NK-92 treated with Interleukin-12 subunit alpha and Interleukin-12 subunit beta, amount 100 ng/mL, for 24 hours (cell line): ENCODE measurements at regions not wholly inside any gene's neighbourhood (a gene's known extent, or its start where the extent isn't known, plus 50 kb on each side); places are given as distances from the start of the nearest gene placed in this dataset.
"Not testable (repeated sequence)": the region's sequence is repeated elsewhere in the genome, so short reads cannot be mapped to it uniquely, and the experiment has no call there.

Experiments
- DNase-seq: peaks from one replicate; lab custom pipeline; 2025; lab: John Stamatoyannopoulos, UW

DNA sequence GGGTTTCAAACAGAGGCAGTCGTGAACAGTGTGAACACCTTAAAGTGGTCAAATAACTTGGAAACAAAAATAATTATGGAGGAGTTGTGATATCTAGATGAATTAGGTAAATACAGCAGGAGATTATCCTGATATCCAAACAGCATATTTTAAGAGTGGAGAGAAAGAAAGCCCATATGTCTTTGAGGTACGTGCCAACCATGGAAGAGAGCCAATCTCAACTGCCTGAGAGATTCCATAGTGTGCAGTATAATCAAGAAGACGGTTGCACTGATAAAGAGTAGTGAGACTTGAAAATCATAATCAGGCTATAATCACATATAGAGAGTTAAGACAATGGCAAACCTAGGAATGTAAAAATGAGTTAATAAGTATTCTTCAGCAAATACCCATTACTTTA lies 472.8 kb upstream of the SLITRK5 start:
- no peak for DNase-seq

DNA sequence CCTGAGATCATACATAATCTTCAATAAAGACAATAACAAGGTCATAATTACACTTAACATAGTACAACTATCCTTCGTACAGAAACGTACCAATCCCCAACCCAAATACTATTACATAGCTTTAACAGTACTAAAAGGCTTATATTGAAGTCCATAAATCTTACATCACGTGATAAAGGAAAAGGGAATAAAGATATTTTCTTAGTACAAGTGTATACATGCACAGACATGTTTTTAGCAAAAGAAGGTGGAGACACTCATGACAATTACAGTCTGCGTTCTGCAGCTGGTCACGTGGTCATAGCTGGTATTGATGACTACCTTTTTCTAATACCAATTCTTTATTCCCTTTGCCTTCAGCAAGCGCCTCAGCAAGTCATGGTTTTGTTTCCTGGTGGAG lies 464.5 kb upstream of the SLITRK5 start:
- DNase-seq: no peak

DNA sequence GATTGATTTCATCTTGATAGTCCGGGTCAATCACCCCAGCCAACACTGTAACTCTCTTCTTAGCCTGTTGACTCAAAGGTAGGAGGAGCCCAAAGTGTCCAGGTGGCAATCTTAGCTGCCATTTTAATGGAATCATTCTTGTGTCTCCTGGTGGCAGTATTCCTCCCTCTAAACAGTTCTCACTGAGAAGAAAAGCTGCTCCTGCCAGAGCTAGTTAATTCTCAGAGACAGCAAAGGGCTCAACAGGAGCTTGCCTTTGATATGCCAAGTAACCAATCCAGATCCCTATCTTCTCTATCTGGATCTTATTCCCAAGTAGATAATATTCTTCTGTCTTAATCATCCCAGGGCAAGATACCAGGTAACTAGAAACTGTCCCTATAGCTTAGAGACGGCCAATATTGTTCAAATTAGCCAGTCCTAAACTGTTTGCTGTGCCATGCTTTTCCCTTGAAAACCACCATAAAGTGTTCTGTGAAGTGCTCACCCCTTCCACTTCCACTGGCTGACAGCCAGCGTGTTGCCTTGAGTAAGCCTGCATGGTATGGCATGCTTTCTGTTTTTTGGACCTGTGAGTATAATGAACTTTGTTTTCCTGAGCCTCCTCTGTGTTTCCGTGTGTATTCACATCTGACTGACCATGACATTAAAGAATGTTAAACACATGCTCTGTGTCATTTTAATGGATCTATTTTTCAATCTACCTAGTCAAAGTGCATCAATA lies 463.7 kb upstream of the SLITRK5 start:
- DNase-seq: no peak

DNA sequence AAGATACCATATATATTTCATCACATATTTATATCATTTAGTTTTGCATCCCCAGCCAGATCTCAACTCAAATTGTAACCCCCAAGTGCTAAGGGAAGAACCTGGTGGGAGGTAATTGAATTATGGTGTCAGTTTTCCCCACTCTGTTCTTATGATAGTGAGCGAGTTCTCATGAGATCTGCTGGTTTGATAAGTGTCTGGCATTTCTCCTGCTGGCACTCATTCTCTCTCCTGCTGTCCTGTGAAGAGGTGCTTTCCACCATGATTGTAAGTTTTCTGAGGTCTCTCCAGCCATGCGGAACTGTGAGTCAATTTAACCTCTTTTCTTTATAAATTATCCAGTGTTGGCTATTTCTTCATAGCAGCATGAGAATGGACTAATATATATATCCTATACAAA lies 462.5 kb upstream of the SLITRK5 start:
- no peak for DNase-seq

DNA sequence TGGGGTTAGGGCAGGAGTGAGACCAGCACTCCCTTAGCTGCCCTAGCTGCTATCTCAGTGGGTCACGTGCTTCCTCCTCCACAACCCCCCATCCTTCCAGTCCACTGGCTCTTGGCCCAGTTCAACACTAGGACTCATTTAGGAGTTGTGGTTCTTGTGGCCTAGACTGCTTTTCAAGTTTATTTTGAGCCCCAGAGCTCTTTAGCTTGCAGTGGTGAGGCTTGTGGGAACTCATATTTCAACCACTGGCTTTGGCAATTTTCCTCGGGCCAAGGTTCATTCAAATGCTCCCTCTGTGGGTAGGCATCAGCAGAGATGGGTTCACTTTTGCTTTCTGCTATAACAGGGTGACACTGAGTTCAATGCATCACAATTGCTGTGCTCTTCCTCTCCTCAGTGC lies 436.2 kb upstream of the SLITRK5 start:
- no peak for DNase-seq

DNA sequence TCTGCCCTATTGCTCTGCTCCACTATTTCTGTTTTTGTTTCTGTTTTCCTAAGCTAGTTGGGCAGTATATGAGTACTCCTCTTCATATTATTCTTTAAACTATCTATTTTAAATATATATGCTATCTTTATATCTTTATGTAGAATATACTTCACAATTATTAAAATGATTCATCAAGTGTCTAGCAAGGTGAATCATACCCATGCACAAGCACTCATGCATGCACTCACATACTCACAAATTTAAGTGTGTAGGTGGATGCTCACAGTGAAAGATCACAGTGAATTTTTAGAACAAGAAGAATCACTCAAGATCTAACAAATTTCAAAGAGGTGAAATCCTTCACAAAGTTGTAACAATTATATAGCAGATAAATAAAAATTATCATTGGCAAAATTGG lies 435.6 kb upstream of the SLITRK5 start:
- no peak for DNase-seq

DNA sequence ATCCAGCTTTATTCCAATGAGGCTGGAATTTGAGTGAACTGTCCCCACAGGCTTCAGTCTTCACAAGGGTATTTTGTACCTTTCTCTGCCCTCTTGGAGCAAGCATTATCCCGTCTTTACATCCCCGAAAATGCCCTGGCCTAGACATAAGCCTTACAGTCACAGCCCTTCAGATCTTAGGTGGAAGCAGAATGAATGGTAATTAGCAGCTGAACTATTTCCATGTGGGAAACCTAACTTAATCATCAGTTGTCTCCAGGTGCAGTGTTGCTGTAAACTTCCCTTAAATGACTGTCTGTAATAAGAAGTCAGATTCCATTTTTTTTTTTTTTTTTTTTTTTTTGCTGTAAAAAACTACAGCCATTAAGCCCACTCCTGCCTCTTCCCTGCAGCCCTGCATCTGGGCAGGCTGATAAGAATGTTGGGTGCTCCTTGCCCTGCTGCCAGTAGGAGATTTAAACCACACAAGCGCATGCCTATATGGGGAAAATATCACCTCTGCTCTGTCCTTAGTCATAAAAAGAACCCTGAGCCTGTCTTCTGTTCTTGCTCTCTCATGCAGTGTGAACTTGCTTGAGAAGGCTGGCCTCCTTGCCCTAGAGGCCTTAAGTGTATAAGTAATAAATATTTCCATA lies 426.8 kb upstream of the SLITRK5 start:
- no peak for DNase-seq

DNA sequence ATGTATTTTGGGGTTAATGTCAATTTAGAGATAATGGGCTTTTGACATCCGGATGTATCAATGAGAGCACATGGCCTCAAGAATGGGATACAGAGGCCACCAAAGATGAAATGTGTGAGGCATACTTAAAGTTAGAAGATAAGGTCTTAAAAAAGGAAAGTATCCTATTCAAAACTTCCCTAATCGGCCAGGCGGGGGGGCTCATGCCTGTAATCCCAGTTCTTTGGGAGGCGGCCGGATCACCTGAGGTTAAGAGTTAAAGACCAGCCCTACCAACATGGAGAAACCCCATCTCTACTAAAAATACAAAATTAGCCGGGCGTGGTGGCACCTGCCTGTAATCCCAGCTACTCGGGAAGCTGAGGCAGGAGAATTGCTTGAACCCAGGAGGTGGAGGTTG lies 421.3 kb upstream of the SLITRK5 start:
- not testable (repeated sequence) for DNase-seq

DNA sequence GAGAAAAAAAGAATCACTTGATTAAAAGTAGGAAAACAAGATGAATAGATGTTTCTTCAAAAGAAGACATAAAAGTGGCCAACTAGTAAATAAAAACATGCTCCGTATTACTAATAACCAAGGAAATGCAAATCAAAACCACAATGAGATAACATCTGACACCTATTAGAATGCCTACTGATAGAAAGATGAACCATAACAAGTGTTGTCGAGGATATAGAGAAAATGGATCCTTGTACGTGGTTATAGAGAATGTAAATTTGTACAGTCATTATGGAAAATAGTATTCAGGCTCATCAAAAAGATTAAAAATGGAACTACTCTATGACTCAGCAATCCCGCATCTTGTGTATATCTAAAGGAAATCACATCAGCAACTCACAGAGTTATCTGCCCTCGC lies 415.8 kb upstream of the SLITRK5 start:
- no peak for DNase-seq

DNA sequence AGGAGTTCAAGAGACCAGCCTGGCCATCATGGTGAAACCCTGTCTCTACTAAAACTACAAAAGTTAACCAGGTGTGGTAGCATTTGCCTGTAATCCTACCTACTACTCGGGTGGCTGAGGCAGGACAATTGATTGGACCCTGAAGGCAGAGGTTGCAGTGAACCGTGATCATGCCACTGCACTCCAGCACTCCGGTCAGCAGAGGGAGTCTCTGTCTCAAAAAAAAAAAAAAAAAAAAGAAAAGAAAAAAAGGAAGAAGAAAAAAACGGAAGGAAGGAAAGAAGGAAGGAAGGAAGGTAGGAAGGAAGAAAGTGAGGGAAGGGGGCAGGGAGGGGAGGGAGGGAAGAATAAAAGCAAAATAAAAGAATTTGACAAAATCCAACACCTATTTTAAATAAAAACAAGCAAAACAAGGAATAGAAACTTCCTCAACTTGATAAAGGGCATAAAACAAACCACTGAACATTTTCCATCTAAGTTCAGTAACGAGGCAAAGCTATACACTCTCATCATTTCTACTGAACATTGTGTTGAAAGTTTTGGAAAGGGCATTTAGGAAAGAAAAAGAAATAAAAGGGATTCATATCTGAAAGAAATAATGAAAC lies 411.6 kb upstream of the SLITRK5 start:
- DNase-seq: no peak

DNA sequence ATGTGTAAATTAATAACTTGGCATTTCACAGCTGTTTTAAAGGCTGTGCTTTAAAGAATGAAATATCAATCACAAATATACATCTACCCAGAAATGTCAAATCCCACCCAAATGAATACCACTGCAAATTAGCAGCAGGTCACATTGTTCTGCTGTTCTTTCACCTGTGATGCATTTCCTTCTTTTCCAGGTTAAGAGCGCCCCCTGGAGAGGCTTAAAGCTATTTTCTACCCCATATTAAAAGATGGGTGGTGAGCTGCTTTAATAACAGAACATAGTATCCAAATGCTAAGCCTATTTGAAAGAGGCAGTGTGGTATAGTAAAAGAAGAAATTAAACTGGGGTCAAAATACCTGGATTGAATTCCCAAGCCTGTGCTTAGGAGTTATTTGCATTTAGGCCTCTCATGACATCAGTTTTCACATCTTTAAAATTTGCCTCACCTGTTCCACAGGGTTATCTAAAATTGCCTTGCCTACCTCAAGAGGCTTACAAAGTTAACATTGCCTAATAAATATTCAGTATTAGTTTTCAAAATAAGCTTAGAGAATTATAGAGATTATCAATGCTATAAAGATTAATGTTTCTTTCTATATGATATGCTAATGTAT lies 396.9 kb upstream of the SLITRK5 start:
- peak; percentile 8 for DNase-seq

DNA sequence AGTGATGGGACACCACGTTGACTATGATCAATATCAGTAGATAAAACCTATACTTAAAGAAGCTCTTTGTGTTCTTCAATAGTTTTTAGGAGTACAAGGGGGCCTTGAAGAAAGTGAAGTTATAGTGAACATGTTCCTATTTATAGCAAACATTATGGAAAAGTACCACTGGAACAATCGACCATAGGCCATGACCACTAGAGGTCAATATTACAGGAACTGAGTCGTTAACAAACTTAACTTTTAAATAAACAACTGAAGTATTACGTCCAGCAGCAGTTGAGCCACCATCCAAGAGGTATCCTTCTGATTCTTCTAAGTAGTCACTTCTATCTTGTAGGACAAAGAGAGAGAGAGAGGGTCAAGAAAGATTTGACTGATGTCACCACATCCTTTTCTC lies 391.0 kb upstream of the SLITRK5 start:
- DNase-seq: no peak

DNA sequence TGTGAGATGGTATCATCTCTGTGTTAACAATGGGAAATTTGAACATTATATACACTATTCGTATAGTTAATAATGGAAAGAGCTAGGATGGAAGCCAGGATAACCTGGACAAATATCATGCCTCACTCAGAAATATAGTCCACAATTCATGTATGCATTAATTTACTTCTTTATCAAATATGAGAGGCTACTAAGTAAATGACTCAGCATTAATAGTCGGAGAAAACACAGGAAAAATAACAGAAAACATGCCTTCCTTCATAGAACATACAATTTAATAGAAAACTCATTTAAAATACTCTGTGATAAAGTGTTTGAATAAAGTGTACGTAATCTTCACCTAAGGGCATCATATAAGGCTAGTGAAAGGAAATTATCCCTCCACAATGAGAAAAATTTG lies 383.4 kb upstream of the SLITRK5 start:
- no peak for DNase-seq

DNA sequence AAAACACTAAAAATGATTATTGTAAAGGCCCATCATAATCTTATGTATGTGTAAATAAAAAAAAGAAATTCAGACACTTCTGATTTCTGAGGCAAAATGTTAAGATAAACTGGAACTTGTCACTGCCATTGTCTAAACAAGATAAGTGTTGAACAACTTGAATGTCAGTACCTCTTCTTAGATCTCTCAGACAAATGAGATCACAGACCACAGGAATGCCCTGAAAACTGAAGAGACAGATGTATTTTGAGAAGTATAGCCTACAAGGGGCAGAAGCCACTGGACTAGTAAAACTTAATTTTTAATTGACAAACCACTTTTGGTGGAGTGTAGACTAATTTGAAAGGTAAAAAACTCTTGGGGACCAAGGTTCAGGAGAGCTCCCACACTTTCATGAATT lies 375.5 kb upstream of the SLITRK5 start:
- no peak for DNase-seq

DNA sequence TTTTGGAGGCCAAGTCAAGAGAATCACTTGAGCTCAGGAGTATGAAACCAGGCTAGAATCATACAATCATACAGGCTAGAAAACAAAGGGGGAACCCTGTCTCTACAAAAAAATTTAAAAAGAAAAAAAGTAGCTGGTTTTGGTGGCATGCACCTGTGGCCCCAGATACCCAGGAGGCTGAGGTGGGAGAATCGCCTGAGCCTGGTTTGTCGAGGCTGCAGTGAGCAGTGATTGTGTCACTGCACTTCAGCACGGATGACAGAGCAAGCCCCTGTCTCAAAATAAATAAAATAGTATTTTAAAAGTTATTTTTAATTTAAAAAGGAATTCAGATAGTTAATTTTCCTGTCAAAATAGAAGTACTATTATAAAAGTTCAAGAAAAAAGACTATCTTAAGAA lies 369.1 kb upstream of the SLITRK5 start:
- DNase-seq: no peak

DNA sequence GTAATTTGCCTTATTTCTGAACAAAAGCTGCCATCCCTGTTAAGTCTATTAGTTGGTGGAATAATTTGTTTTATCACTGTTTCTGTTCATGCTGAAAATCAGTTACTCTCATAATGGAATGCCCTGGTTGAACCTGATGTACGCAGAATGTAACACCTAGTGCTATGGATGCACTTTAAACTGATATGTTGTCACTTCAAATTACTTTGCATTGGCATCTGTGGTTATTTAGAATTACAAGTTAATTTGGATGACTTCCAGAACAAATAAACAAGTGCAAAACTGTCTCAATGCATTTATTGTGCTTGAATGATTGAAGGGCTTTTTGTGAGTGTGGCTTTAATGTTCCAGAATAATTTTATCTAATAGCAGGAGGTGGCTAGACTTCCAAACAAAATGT lies 368.2 kb upstream of the SLITRK5 start:
- no peak for DNase-seq

DNA sequence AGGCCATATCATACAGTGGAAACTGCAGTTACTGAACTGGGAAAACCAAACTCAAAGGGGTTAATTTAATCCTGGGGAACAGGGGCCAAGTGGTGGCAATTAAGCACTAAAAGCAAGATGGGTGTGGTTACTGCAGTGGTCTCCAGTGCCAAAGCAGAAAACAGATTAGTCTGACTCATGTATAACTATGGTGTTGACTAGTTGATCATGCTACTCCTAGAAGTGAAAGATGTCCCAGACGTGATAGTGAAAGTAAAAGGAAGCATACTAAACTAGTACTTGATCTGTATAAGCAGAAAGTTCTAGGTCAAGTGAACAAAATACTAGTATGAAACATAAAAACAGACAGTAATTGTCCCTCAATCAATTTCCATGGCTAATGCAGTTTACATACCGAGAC lies 360.0 kb upstream of the SLITRK5 start:
- no peak for DNase-seq

DNA sequence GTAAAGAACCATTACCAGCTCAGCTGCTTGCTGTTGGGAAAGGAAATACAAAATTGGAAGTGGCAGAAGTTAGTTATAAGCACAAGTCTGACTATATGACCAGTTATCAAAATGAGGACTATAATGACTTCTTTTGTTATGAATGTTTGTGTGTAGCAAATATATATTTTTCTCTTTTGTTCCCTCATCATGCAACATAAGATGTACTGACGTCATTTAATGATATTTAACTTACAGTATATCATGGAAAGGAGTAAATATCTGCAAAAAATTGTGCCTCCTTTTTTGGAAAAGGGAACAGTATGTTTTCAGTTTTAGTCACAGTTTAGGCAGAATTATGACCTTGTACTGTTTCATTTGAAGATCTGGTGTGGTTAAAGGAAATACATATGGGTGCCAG lies 356.3 kb upstream of the SLITRK5 start:
- no peak for DNase-seq

DNA sequence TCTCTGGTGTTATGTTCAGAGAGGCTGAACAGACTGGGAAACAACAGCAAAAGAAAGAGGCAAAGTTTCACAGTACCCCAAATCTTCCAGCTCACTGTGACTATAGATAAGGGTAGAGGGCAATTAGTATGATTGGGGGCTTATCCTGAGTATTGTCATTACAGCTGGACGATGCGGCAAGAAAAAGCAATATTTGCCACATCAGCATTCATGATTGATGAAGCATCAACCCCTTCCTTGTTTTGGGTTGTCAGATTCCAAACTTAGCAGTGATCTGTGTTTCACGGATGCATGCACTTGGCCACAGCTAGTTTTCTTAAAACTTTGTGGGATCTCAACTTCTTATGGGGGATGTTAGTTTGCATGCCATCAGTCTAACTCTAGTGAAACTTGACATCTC lies 348.8 kb upstream of the SLITRK5 start:
- DNase-seq: no peak

DNA sequence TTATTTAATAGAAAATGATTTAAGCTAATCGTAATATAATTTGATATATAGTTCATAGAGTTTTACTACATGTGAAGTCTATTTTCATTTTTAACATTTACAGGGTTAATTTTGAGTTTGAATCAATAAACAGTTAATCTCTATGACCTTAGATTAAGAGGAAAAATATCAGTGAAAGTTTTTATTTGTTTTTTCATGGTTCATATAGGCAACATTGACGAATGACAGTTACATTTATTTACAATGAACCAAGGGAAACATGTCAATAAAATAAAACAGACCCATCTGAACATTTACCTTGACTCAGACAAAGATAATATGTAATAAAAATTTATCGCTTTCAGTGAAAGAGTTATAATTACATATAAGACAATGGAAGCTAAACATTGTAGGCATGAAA lies 346.6 kb upstream of the SLITRK5 start:
- no peak for DNase-seq

DNA sequence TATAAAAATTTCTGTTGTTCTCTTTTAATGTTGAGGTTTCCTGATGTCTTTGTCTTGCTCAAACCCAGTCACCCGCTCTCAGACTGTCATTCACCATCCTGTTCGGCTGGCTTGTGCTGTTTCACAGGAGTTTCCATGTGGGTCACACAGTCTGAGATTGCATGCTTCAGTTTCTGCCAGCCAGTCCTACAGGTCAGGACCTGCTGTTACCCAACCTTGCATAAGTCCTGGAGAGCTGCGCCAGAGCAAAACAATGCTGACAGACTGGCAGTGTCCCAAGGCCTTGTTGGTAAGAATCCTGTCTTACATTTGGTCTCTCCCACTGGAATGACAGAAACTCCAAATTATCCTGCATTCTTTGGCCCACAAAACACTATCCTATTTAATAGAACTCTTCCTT lies 340.0 kb upstream of the SLITRK5 start:
- no peak for DNase-seq

DNA sequence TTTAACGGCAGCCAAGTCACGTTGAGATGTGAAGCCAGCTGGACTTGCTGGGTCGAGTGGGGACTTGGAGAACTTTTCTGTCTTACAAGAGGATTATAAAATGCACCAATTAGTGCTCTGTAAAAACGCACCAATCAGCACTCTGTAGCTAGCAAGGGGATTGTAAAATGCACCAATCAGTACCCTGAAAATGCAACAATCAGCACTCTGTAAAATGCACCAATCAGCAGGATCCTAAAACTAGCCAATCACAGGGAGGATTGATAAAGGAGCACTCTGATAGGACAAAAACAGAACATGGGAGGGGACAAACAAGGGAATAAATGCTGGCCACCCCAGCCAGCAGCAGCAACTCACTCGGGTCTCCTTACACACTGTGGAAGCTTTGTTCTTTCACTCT lies 337.6 kb upstream of the SLITRK5 start:
- DNase-seq: no peak

DNA sequence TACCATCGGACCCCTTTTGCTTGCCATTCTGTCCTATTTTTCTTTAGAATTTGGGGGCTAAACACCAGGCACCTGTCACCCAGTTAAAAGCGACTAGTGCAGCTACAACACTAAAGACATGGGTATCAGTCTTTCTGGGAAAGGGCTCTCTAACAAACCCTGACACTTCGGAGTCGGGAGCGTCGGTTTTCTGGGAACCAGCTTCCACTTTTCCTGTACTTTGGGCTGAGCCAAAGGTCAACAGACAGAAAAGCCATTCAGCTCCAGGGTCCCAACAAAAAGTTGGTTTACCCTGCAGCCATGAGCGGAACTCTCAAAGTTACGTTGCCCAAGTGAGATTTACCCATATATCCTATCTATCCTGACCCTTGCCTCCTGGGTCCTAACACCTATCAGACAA lies 337.0 kb upstream of the SLITRK5 start:
- no peak for DNase-seq
